SK-N-SH (cell line): ENCODE measurements at regions not wholly inside any gene's neighbourhood (a gene's known extent, or its start where the extent isn't known, plus 50 kb on each side); places are given as distances from the start of the nearest gene placed in this dataset.

Source experiments
- CTCF ChIA-PET: fragments of 300-600, 350-600 bp; formaldehyde crosslinking; extraction: SDS; loops from one replicate; lab custom pipeline; 2021; lab: Yijun Ruan, JAX
- POLR2A ChIA-PET: fragments of 350-600 bp; sonication (Branson Sonifier 250); formaldehyde crosslinking; extraction: SDS; loops from one replicate; lab custom pipeline; 2020; ENCODE audit warnings: antibody characterized with exemption, inconsistent platforms; lab: Yijun Ruan, JAX
- DNase-seq: peaks from one replicate; pipeline ENCODE4 v3.0.0; 2012
- H2AFZ ChIP-seq: fragments of 200-600 bp; sonication (generic); 2 replicates; pipeline ENCODE4 v1.8.1; 2016; ENCODE audit warnings: antibody characterized with exemption, mild to moderate bottlenecking, low read depth
- H3F3A ChIP-seq: fragments of 200-600 bp; sonication (generic); replicated peaks from 2 replicates; pipeline ENCODE3; 2016; ENCODE audit warnings: antibody characterized with exemption, mild to moderate bottlenecking; ENCODE audit not compliant: insufficient read depth
- H3K27ac ChIP-seq, 2 experiments: fragments of 200-500 bp in 1 of 2; fragments of 200-600 bp in 1 of 2; sonication (Bioruptor generic) in 1 of 2; sonication (generic), shearing (Covaris generic) in 1 of 2; 2 replicates each; pipeline versions ENCODE4 v1.5.1 to v1.6.1; 2014 to 2016; ENCODE audit warnings: low read depth in 2 of 2, inconsistent platforms in 1 of 2, low read length in 1 of 2, mild to moderate bottlenecking in 1 of 2, mixed read lengths in 1 of 2
- H3K27me3 ChIP-seq: fragments of 200-600 bp; sonication (generic), shearing (Covaris generic); 2 replicates; pipeline ENCODE4 v1.6.1; 2016; ENCODE audit warnings: mixed run types; ENCODE audit not compliant: insufficient read depth
- H3K36me3 ChIP-seq, 2 experiments: fragments of 200-500 bp in 1 of 2; fragments of 200-600 bp in 1 of 2; sonication (Bioruptor generic) in 1 of 2; sonication (generic) in 1 of 2; replicated peaks in 1 of 2; 2 replicates each; pipeline versions ENCODE3 to v1.5.1; 2014 to 2016; ENCODE audit warnings: low read length in 1 of 2, mild to moderate bottlenecking in 1 of 2; ENCODE audit not compliant: insufficient read depth in 2 of 2, control insufficient read depth in 1 of 2
- H3K4me1 ChIP-seq, 2 experiments: fragments of 200-500 bp in 1 of 2; fragments of 200-600 bp in 1 of 2; sonication (Bioruptor generic) in 1 of 2; sonication (generic), shearing (Covaris generic) in 1 of 2; 2 replicates each; pipeline versions ENCODE4 v1.5.1 to v1.6.1; 2014 to 2016; ENCODE audit warnings: low read depth in 1 of 2, low read length in 1 of 2, mixed run types in 1 of 2; ENCODE audit not compliant: insufficient read depth in 2 of 2, control insufficient read depth in 1 of 2
- H3K4me2 ChIP-seq: fragments of 200-600 bp; sonication (generic), shearing (Covaris generic); 2 replicates; pipeline ENCODE4 v1.6.1; 2017; ENCODE audit warnings: mixed run types
- H3K4me3 ChIP-seq, 2 experiments: fragments of 200-500 bp in 1 of 2; fragments of 200-600 bp in 1 of 2; sonication (Bioruptor generic) in 1 of 2; sonication (generic), shearing (Covaris generic) in 1 of 2; 2 replicates each; pipeline versions ENCODE4 v1.5.1 to v1.8.1; 2014 to 2016; ENCODE audit warnings: low read depth in 2 of 2, inconsistent platforms in 1 of 2, low read length in 1 of 2, mild to moderate bottlenecking in 1 of 2, mixed read lengths in 1 of 2, moderate library complexity in 1 of 2
- H3K79me2 ChIP-seq: fragments of 200-600 bp; sonication (generic); 2 replicates; pipeline ENCODE4 v1.8.1; 2017; ENCODE audit warnings: mild to moderate bottlenecking; ENCODE audit not compliant: insufficient read depth
- H3K9ac ChIP-seq: fragments of 200-600 bp; sonication (generic); 2 replicates; pipeline ENCODE4 v1.6.1; 2017; ENCODE audit warnings: mixed run types
- H3K9me2 ChIP-seq: fragments of 200-600 bp; sonication (generic); 2 replicates; pipeline ENCODE4 v1.6.1; 2017; ENCODE audit warnings: mixed run types
- H3K9me3 ChIP-seq: fragments of 200-600 bp; sonication (generic); 2 replicates; pipeline ENCODE4 v1.6.1; 2017; ENCODE audit warnings: mixed run types, mild to moderate bottlenecking, moderate library complexity
- H4K20me1 ChIP-seq: fragments of 200-600 bp; sonication (generic); 2 replicates; pipeline ENCODE4 v1.6.1; 2017; ENCODE audit warnings: mild to moderate bottlenecking, mixed run types; ENCODE audit not compliant: insufficient read depth
- CHD2 ChIP-seq: fragments of 150-350 bp; IDR thresholded peaks from 2 replicates; pipeline ENCODE4 v1.6.1; 2018; ENCODE audit warnings: low read length; ENCODE audit not compliant: partially characterized antibody
- CTCF ChIP-seq: fragments of 200-600 bp; sonication (generic); IDR thresholded peaks from 2 replicates; pipeline ENCODE4 v1.6.1; 2017; ENCODE audit warnings: antibody characterized with exemption, mild to moderate bottlenecking, moderate library complexity
- ELF1 ChIP-seq: IDR thresholded peaks from 2 replicates; pipeline ENCODE4 v1.4.0; 2012
- EP300 ChIP-seq, 2 experiments: IDR thresholded peaks; 2 replicates each; pipeline versions ENCODE4 v1.4.0 to v1.6.1; 2012; ENCODE audit warnings: borderline replicate concordance in 1 of 2, low read depth in 1 of 2, low read length in 1 of 2
- EZH2phosphoT487 ChIP-seq: fragments of 200-600 bp; sonication (generic); IDR thresholded peaks from 2 replicates; pipeline ENCODE4 v1.6.1; 2017; ENCODE audit warnings: low read depth, mixed run types, mild to moderate bottlenecking, antibody characterized with exemption, moderate library complexity, borderline replicate concordance
- FOXJ3 ChIP-seq: sonication (generic); formaldehyde crosslinking; IDR thresholded peaks from 2 replicates; pipeline ENCODE4 v1.5.1; 2020; ENCODE audit warnings: mild to moderate bottlenecking, missing genetic modification reagents
- FOXM1 ChIP-seq: IDR thresholded peaks from 2 replicates; pipeline ENCODE4 v1.4.0; 2012; ENCODE audit warnings: low read depth, mild to moderate bottlenecking
- GABPA ChIP-seq: IDR thresholded peaks from 2 replicates; pipeline ENCODE4 v1.4.0; 2012; ENCODE audit warnings: low read depth, mild to moderate bottlenecking
- JUND ChIP-seq: IDR thresholded peaks from 2 replicates; pipeline ENCODE4 v1.4.0; 2012
- MAX ChIP-seq: IDR thresholded peaks from 2 replicates; pipeline ENCODE4 v1.4.0; 2012; ENCODE audit warnings: low read depth
- MEF2A ChIP-seq: IDR thresholded peaks from 2 replicates; pipeline ENCODE4 v1.4.0; 2012; ENCODE audit warnings: low read depth, borderline replicate concordance
- NRF1 ChIP-seq: IDR thresholded peaks from 2 replicates; pipeline ENCODE4 v1.6.1; 2012; ENCODE audit warnings: low read depth, mild to moderate bottlenecking, low read length
- RAD21 ChIP-seq: IDR thresholded peaks from 2 replicates; pipeline ENCODE4 v1.6.1; 2012; ENCODE audit warnings: mild to moderate bottlenecking, low read length
- RFX5 ChIP-seq: IDR thresholded peaks from 2 replicates; pipeline ENCODE4 v1.6.1; 2012; ENCODE audit warnings: mild to moderate bottlenecking, improper control_type of control experiment, low read length
- SIN3A ChIP-seq: IDR thresholded peaks from 2 replicates; pipeline ENCODE4 v1.6.1; 2012; ENCODE audit warnings: low read depth, mild to moderate bottlenecking, low read length, moderate library complexity, borderline replicate concordance
- TAF1 ChIP-seq: IDR thresholded peaks from 2 replicates; pipeline ENCODE4 v1.6.1; 2012; ENCODE audit warnings: low read depth, mild to moderate bottlenecking, low read length, moderate library complexity, borderline replicate concordance
- TCF12 ChIP-seq: IDR thresholded peaks from 2 replicates; pipeline ENCODE4 v1.4.0; 2012
- YY1 ChIP-seq: IDR thresholded peaks from 2 replicates; pipeline ENCODE4 v1.4.0; 2012; ENCODE audit warnings: low read depth, mild to moderate bottlenecking
- WGBS: methylation state at CpG from one replicate; pipeline ENCODE4 v1.1.6; 2017; ENCODE audit warnings: low lambda C conversion rate; 5-methylcytosine and 5-hydroxymethylcytosine counted together
- TF ChIP-seq, protein P1 (sequence below): fragments of 150-350 bp; IDR thresholded peaks from 2 replicates; pipeline ENCODE4 v1.6.1; 2017; ENCODE audit warnings: antibody characterized with exemption, low read length, low read depth, borderline replicate concordance
- TF ChIP-seq, protein P2 (sequence below): IDR thresholded peaks from 2 replicates; pipeline ENCODE4 v1.4.0; 2012; ENCODE audit warnings: low read depth, borderline replicate concordance

GRCh38 chr2:156756516-156756915, 320.3 kb downstream of the GPD2 start:
- H3K79me2 ChIP-seq = no peaks in the 10 kb centered on the region
- no peaks in the 10 kb centered on the region; the same call in 1 of the 2 replicates for H3K9me2 ChIP-seq
- H4K20me1 ChIP-seq = no peaks in the 10 kb centered on the region
- H3K9ac ChIP-seq = no peak overlapping the region
- ChIA-PET CTCF (no interaction called here), POLR2A (no interaction called here)
- no peaks in the 10 kb centered on the region for H3K36me3 ChIP-seq
- no peak overlapping the region for H3K4me2 ChIP-seq
- H3K9me3 ChIP-seq = no peaks in the 10 kb centered on the region
- H3K27ac ChIP-seq = no peak overlapping the region
- H3F3A ChIP-seq = no peaks in the 10 kb centered on the region
- no peaks in the 10 kb centered on the region for H3K4me1 ChIP-seq
- no peak overlapping the region for H3K4me3 ChIP-seq
- H2AFZ ChIP-seq = no peak overlapping the region
- no peak for DNase-seq
- TF ChIP-seq RFX5 = no peak
- no peak for TF ChIP-seq EZH2phosphoT487
- TF ChIP-seq FOXM1 = no peak
- no peak for TF ChIP-seq NRF1
- no peak for TF ChIP-seq TCF12
- no peak for TF ChIP-seq MEF2A
- TF ChIP-seq MAX = no peak
- no peaks in the 10 kb centered on the region; the same call in 1 of the 2 replicates for H3K27me3 ChIP-seq

DNA sequence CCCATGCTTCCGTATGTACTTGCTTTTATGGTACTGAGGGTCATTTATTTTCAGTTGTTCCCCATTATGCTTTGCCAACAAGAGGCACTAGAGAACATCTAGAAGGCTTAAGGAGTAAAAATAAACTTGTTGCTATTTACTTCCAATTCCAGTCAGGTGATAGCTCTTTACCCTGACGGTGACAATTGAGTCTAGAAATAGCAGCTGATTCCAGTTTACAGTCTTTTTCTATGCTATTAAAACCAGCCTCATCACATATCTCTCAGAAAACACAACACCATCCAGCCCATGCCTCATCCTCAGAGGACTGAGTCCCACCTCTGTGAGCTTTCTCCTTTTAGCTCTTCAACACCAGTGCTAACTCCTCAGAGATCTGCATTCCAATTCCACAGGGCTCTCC, 327.0 kb downstream of the GPD2 start:
- H3K79me2 ChIP-seq = no peaks in the 10 kb centered on the region
- ChIA-PET CTCF (interaction anchor here (1.1 kb wide), 1 partner anchor 21 kb away, joined by 3 read pairs; no protein-coding TSS in a partner anchor), POLR2A (no interaction called here)
- H3K4me2 ChIP-seq = no peak overlapping the region
- 5% methylated on average over 2 of the region's 2 CpGs for WGBS
- no peak for TF ChIP-seq ELF1
- no peak for TF ChIP-seq FOXJ3 (CRISPR knock-in tag)
- H3K9me3 ChIP-seq = no peaks in the 10 kb centered on the region
- H4K20me1 ChIP-seq = no peaks in the 10 kb centered on the region
- H3K27me3 ChIP-seq = no peaks in the 10 kb centered on the region
- H3K27ac ChIP-seq = no peak overlapping the region
- H3K4me3 ChIP-seq = no peak overlapping the region
- DNase-seq = no peak
- H3K36me3 ChIP-seq = no peaks in the 10 kb centered on the region
- H3K9ac ChIP-seq = no peak overlapping the region
- no peaks in the 10 kb centered on the region for H3K4me1 ChIP-seq
- H3F3A ChIP-seq = no peaks in the 10 kb centered on the region
- H2AFZ ChIP-seq = no peak overlapping the region
- no peaks in the 10 kb centered on the region; the same call in 1 of the 2 replicates for H3K9me2 ChIP-seq

GRCh38 chr2:156765043-156765442, 328.9 kb downstream of the GPD2 start:
- WGBS = 3% methylated on average over 2 of the region's 2 CpGs
- H3K9me3 ChIP-seq = peaks cover 5% of the 10 kb centered on the region; the same call in 1 of the 2 replicates
- CTCF ChIA-PET = no interaction called here
- H3K27me3 ChIP-seq = no peaks in the 10 kb centered on the region
- no peaks in the 10 kb centered on the region for H3F3A ChIP-seq
- no peak overlapping the region for H3K9ac ChIP-seq
- H3K36me3 ChIP-seq = peaks cover 0 to 5% of the 10 kb centered on the region in 2 experiments
- H4K20me1 ChIP-seq = no peaks in the 10 kb centered on the region
- H3K4me3 ChIP-seq = no peak overlapping the region
- no peaks in the 10 kb centered on the region for H3K9me2 ChIP-seq
- H3K79me2 ChIP-seq = no peaks in the 10 kb centered on the region
- DNase-seq = no peak
- no peak overlapping the region for H2AFZ ChIP-seq
- H3K4me2 ChIP-seq = no peak overlapping the region
- POLR2A ChIA-PET = no interaction called here
- H3K27ac ChIP-seq = no peak overlapping the region
- no peaks in the 10 kb centered on the region for H3K4me1 ChIP-seq
- TF ChIP-seq EP300 (IDR thresholded peaks at IDR 0.05; ENCODE audit: borderline replicate concordance in 1 of 2, low read depth in 1 of 2, low read length in 1 of 2) (no peak), FOXM1 (no peak), TAF1 (no peak), JUND (no peak), YY1 (no peak), RAD21 (no peak), CHD2 (no peak), GABPA (no peak), RFX5 (no peak), SIN3A (no peak), NRF1 (no peak), CTCF (no peak)
- TF ChIP-seq, protein P1, sequence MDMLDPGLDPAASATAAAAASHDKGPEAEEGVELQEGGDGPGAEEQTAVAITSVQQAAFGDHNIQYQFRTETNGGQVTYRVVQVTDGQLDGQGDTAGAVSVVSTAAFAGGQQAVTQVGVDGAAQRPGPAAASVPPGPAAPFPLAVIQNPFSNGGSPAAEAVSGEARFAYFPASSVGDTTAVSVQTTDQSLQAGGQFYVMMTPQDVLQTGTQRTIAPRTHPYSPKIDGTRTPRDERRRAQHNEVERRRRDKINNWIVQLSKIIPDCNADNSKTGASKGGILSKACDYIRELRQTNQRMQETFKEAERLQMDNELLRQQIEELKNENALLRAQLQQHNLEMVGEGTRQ = no peak
- TF ChIP-seq, protein P2, sequence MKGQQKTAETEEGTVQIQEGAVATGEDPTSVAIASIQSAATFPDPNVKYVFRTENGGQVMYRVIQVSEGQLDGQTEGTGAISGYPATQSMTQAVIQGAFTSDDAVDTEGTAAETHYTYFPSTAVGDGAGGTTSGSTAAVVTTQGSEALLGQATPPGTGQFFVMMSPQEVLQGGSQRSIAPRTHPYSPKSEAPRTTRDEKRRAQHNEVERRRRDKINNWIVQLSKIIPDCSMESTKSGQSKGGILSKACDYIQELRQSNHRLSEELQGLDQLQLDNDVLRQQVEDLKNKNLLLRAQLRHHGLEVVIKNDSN = no peak
